Motor neuron (in vitro differentiated cells): ENCODE measurements at regions not wholly inside any gene's neighbourhood (a gene's known extent, or its start where the extent isn't known, plus 50 kb on each side); places are given as distances from the start of the nearest gene placed in this dataset.
"Not testable (repeated sequence)": the region's sequence is repeated elsewhere in the genome, so short reads cannot be mapped to it uniquely, and the experiment has no call there.

ENCODE experiments used
- ATAC-seq, 8 experiments: fragments of 200-7000 bp; cut with Tn5 transposase; replicated peaks in 6 of 8; 2 replicates each; pipeline ENCODE4 v1.8.0; 2021; ENCODE audit warnings: mild to moderate bottlenecking in 8 of 8, moderate library complexity in 8 of 8
- H3K27ac ChIP-seq, 2 donors: fragments of 250-450 bp; sonication (Bioruptor Pico); 2 replicates each; pipeline ENCODE4 v1.9.0; 2021; ENCODE audit warnings: antibody characterized with exemption in 2 of 2, mild to moderate bottlenecking in 2 of 2, moderate library complexity in 1 of 2
- H3K4me1 ChIP-seq, 2 donors: fragments of 250-450 bp; sonication (Bioruptor Pico); replicated peaks in 1 of 2; 2 replicates each; pipeline ENCODE4 v1.6.1; 2021; ENCODE audit warnings: antibody characterized with exemption in 2 of 2, mild to moderate bottlenecking in 2 of 2, moderate library complexity in 1 of 2
- H3K4me3 ChIP-seq, 5 donors: fragments of 250-450 bp; sonication (Bioruptor Pico); 2 replicates each; pipeline ENCODE4 v1.9.0; 2021; ENCODE audit warnings: antibody characterized with exemption in 5 of 5, mild to moderate bottlenecking in 5 of 5, moderate library complexity in 4 of 5
- WGBS, 10 experiments: fragments of 450-650 bp; shearing (Covaris generic); methylation state at CpG; one replicate each; pipeline ENCODE4 v1.0.0; 2022; 5-methylcytosine and 5-hydroxymethylcytosine counted together
- in situ Hi-C, 9 experiments: fragments of 400-800 bp; cut with MboI; loops; one replicate each; pipeline ENCODE4 v1.15.0; 2021; ENCODE audit warnings: low sequenced_read_pairs in 9 of 9, low pct_unique_long_range_greater_than_20kb in 2 of 9; ENCODE audit not compliant: unreplicated experiment in 9 of 9

DNA sequence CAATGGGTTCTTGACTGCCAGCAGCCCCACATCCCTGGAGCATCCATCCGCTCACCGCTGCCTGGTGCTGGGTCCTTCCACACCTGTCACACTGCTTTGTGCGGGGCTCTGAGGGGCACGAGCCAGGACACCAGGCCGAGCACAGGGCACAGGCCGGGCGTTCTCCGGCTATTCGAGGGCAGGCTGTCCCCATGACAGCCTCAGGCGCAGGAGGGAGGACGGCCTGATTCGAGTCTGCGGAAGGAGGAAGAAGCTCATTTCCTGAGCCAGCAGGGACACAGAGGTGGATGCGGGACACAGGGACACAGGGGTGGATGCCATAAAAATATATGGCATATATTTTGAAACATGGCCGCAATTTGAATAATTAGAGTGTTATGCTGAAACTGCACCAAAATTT, 76.9 kb upstream of the ZNG1F start:
- no CpG with 5 or more reads among the region's 15 CpGs for WGBS, 10 experiments
- in situ Hi-C loops, H3K4me1 ChIP-seq, H3K4me3 ChIP-seq, H3K27ac ChIP-seq: not testable (repeated sequence)
- ATAC-seq, result peak in 1 of 8 experiments; percentile 27

DNA sequence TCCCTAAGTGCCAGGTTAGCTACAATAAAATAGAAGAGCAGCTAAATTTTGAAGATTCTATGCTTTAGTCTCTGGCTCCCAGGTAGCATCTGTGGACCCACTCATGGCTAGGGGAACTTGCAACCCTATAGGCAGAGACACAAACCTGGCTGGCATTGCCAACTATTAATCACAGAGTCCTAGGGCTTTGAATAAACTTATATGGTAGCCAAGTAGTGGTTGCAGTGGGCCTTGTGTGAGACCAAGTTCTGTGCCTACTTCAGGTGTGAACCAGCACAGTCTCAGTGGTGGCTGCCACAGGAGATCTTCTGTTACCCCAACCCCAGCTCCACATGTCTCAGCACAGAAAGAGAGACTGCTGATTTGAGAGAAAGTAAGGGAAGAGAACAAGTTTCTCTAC, 62.9 kb upstream of the ZNG1F start:
- H3K4me1 ChIP-seq, ATAC-seq, H3K27ac ChIP-seq, H3K4me3 ChIP-seq, in situ Hi-C loops: not testable (repeated sequence)

DNA sequence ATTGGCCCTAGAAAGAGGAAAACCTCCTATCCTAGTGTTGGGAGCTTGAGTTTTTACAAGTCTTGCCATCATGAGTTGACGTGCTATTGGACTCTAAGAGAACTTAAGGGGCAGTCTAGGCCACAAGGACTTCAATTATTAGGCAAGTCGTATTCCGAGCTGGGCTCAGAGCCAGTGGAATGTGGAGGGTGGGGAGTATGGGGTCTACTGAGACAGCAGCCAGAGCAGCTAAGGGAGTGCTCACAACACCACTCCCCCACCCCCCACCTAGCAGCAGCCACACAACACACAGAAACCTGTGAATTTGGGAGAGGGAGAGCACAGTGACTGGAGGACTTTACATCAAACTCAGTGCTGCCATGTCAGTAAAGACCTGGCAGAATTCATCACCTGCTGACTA, 62.0 kb upstream of the ZNG1F start:
- H3K4me3 ChIP-seq, H3K27ac ChIP-seq, ATAC-seq, H3K4me1 ChIP-seq, in situ Hi-C loops: not testable (repeated sequence)
- WGBS, 10 experiments, result 0 to 20% methylated on average over 1 to 2 of the region's 3 CpGs; no CpG with 5 or more reads in 8 of the 10 experiments

DNA sequence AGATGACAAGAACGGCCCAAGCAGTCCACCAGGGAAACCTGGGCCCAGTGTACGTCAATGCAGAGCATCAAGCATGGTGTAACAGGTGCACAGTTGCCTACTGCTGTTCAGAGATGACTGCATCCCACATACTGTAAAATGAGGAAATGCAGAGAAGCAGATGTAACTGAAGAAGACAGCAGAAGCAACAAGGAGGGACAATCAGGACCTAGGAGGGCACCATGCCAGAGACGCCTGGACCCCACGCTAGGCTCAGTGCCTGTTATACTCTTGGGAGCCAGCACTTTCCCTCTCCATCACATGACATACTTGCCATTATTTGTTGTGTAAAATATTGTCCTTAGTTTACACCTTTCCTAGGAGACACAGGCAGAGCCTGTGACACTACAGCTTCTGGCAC, 57.6 kb upstream of the ZNG1F start:
- WGBS, 10 experiments, result 0 to 58% (median 0%) methylated on average over 1 to 2 of the region's 4 CpGs; no CpG with 5 or more reads in 7 of the 10 experiments
- in situ Hi-C loops, H3K4me3 ChIP-seq, ATAC-seq, H3K4me1 ChIP-seq, H3K27ac ChIP-seq: not testable (repeated sequence)
